Activated CD4-positive, alpha-beta memory T cell treated with anti-CD3 and anti-CD28 coated beads, Interleukin-2, amount 10 ng/mL, durations not matched to agents 7 days and 5 days (primary cell): ENCODE measurements at regions not wholly inside any gene's neighbourhood (a gene's known extent, or its start where the extent isn't known, plus 50 kb on each side); places are given as distances from the start of the nearest gene placed in this dataset.

Source experiments
- CTCF ChIA-PET: fragments of 350-600 bp; sonication (Branson Sonifier 250); formaldehyde crosslinking; loops from one replicate; lab custom pipeline; 2021; ENCODE audit warnings: antibody characterized with exemption, inconsistent platforms; lab: Charles Lee
- POLR2A ChIA-PET: fragments of 350-600 bp; sonication (Branson Sonifier 250); formaldehyde crosslinking; loops from one replicate; lab custom pipeline; 2021; ENCODE audit warnings: antibody characterized with exemption; lab: Charles Lee
- DNase-seq: peaks from one replicate; pipeline ENCODE4 v3.0.0-alpha.2; 2020
- H3K27ac Mint-ChIP-seq: one replicate; pipeline ENCODE4 v1.8.0; 2021; ENCODE audit warnings: mild to moderate bottlenecking, mixed read lengths
- H3K27me3 Mint-ChIP-seq: one replicate; pipeline ENCODE4 v1.8.0; 2021; ENCODE audit warnings: mixed read lengths
- H3K36me3 Mint-ChIP-seq: one replicate; pipeline ENCODE4 v1.8.0; 2021; ENCODE audit warnings: low read depth, mixed read lengths
- H3K4me1 Mint-ChIP-seq: one replicate; pipeline ENCODE4 v1.8.0; 2021; ENCODE audit warnings: mixed read lengths
- H3K4me3 Mint-ChIP-seq: one replicate; pipeline ENCODE4 v1.8.0; 2021; ENCODE audit warnings: mild to moderate bottlenecking, mixed read lengths
- H3K9me3 Mint-ChIP-seq: one replicate; pipeline ENCODE4 v1.8.0; 2021; ENCODE audit warnings: mixed read lengths

DNA sequence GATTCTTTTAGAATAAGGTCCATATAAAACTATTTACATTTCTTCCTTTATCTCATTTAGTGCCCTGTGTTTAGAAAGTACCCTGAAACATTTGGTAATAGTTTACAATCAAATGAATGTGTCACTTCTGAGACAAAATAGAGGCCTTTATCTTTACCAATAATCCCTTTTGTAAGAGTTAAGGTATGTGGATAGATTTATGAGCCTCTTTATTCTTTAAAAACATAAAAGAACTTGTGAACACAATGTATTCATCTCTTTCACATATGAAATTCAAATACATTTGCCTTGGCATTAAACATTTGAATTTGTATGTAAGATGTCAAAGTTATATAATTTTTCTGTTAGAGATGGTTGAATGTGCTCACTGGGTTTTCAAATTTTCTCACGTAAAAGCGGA lies 180.5 kb upstream of the CWC22 start:
- Mint-ChIP-seq H3K27me3 (no peaks in the 10 kb centered on the region), H3K27ac (no peak overlapping the region), H3K4me3 (no peak overlapping the region), H3K36me3 (no peaks in the 10 kb centered on the region), H3K9me3 (no peaks in the 10 kb centered on the region), H3K4me1 (no peaks in the 10 kb centered on the region)
- POLR2A ChIA-PET: no interaction called here
- CTCF ChIA-PET: no interaction called here
- no peak for DNase-seq

GRCh38 chr2:180184506-180184905 lies 177.4 kb upstream of the CWC22 start:
- Mint-ChIP-seq H3K27ac (no peak overlapping the region), H3K36me3 (no peaks in the 10 kb centered on the region), H3K27me3 (no peaks in the 10 kb centered on the region), H3K4me1 (no peaks in the 10 kb centered on the region), H3K4me3 (no peak overlapping the region), H3K9me3 (no peaks in the 10 kb centered on the region)
- CTCF ChIA-PET: no interaction called here
- DNase-seq: no peak
- POLR2A ChIA-PET: no interaction called here

- CTCF ChIA-PET: no interaction called here
- no peak for DNase-seq
- H3K4me1 Mint-ChIP-seq: no peaks in the 10 kb centered on the region
- H3K4me3 Mint-ChIP-seq: no peak overlapping the region
- no peak overlapping the region for H3K27ac Mint-ChIP-seq
- no peaks in the 10 kb centered on the region for H3K9me3 Mint-ChIP-seq
- POLR2A ChIA-PET: no interaction called here
- H3K27me3 Mint-ChIP-seq: no peaks in the 10 kb centered on the region
- H3K36me3 Mint-ChIP-seq: no peaks in the 10 kb centered on the region
Measured at GRCh38 chr2:180180511-180180910, 173.4 kb upstream of the CWC22 start.

DNA sequence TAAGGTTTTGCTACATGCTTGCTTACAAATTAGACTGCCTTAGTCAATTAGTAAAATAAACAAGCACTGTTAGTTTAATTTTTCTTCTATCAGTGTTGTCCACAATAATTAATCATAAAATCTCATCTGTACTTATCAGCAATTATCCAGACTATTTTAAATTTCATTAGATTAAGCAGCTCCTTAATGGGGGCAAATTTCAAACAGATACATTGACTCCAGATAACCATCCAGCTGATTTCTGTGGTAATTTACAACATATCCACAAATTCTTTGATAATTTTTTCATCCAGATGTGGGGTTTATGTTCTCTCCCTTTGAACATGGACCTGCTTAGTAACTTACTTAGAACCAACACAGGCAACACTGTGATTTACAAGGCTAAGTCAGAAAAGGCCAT lies 170.4 kb upstream of the CWC22 start:
- Mint-ChIP-seq H3K4me1 (no peaks in the 10 kb centered on the region), H3K27ac (no peak overlapping the region), H3K36me3 (no peaks in the 10 kb centered on the region), H3K9me3 (no peaks in the 10 kb centered on the region), H3K27me3 (no peaks in the 10 kb centered on the region), H3K4me3 (no peak overlapping the region)
- CTCF ChIA-PET: no interaction called here
- no peak for DNase-seq
- POLR2A ChIA-PET: no interaction called here

- CTCF ChIA-PET: no interaction called here
- Mint-ChIP-seq H3K4me1 (no peaks in the 10 kb centered on the region), H3K27me3 (no peaks in the 10 kb centered on the region), H3K4me3 (no peak overlapping the region), H3K36me3 (no peaks in the 10 kb centered on the region), H3K9me3 (no peaks in the 10 kb centered on the region), H3K27ac (no peak overlapping the region)
- POLR2A ChIA-PET: no interaction called here
- no peak for DNase-seq
Measured at GRCh38 chr2:180175736-180176135, 168.6 kb upstream of the CWC22 start.

DNA sequence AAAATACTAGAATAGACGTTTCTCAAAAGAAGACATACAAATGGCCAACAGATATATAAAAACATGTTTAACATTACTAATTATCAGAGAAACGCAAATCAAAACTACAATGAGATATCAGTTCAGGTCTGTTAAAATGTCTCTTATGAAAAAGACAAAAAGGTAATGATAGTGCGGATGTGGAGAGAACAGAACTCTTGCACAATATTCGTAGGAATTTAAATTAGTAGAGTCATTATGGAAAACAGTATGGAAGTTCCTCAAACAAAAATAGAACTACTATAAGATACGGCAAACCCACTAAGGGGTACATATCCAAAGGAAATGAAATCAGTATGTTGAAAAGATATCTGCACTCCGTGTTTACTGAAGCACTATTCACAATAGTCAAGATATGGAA lies 167.5 kb upstream of the CWC22 start:
- no peaks in the 10 kb centered on the region for H3K27me3 Mint-ChIP-seq

DNA sequence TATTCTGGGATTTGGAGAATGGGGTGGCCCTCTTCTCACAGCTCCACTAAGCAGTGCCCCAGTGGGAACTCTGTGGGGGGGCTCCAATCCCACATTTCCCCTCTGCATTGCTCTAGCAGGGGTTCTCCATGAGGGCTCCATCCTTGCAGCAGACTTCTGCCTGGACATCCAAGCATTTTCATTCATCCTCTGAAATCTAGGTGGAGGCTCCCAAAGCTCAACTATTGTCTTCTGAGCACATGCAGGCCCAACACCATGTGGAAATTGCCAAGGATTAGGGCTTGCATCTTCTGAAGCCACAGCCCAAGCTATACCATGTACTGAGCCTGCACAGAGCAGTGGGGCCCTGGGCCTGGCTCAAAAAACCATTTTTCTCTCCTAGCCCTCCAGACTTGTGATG lies 162.4 kb upstream of the CWC22 start:
- ChIA-PET POLR2A (no interaction called here), CTCF (no interaction called here)
- H3K36me3 Mint-ChIP-seq: no peaks in the 10 kb centered on the region

More for the DNA sequence above, 167.5 kb upstream of the CWC22 start:
- H3K4me1 Mint-ChIP-seq: no peaks in the 10 kb centered on the region
- ChIA-PET POLR2A (no interaction called here), CTCF (no interaction called here)
- no peak for DNase-seq
- no peaks in the 10 kb centered on the region for H3K36me3 Mint-ChIP-seq
- no peak overlapping the region for H3K27ac Mint-ChIP-seq
- H3K9me3 Mint-ChIP-seq: peaks cover 8% of the 10 kb centered on the region
- no peak overlapping the region for H3K4me3 Mint-ChIP-seq

DNA sequence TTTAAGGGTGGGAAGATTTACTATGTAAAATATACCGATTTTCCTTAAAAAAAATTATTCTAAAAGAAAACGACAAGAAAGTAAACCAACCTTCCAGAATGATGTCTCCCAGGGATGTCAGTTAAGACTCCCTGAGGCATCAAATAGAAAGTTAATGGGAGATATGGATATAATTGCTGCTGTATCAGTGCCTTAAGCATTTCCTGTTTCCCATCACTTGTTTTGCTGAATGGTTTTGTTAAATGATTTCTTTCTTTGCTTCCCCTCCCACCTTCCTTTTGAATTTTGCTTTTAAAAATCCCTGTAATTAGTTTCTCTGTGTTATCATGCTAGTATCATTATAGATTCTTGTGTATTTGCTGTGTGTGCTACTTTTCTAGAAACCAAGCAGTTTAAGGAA lies 154.3 kb upstream of the CWC22 start:
- Mint-ChIP-seq H3K36me3 (no peaks in the 10 kb centered on the region), H3K27ac (no peak overlapping the region), H3K4me3 (no peak overlapping the region), H3K4me1 (no peaks in the 10 kb centered on the region), H3K9me3 (no peaks in the 10 kb centered on the region), H3K27me3 (no peaks in the 10 kb centered on the region)
- no peak for DNase-seq
- CTCF ChIA-PET: no interaction called here
- POLR2A ChIA-PET: no interaction called here

More for the DNA sequence above, 162.4 kb upstream of the CWC22 start:
- H3K4me1 Mint-ChIP-seq: no peaks in the 10 kb centered on the region
- no peak for DNase-seq
- H3K27ac Mint-ChIP-seq: no peak overlapping the region
- H3K27me3 Mint-ChIP-seq: no peaks in the 10 kb centered on the region
- no peak overlapping the region for H3K4me3 Mint-ChIP-seq
- peaks cover 17% of the 10 kb centered on the region for H3K9me3 Mint-ChIP-seq

GRCh38 chr2:180159921-180160320 lies 152.8 kb upstream of the CWC22 start:
- ChIA-PET CTCF (no interaction called here), POLR2A (no interaction called here)
- H3K36me3 Mint-ChIP-seq: no peaks in the 10 kb centered on the region
- no peak overlapping the region for H3K27ac Mint-ChIP-seq
- no peaks in the 10 kb centered on the region for H3K4me1 Mint-ChIP-seq
- H3K9me3 Mint-ChIP-seq: no peaks in the 10 kb centered on the region
- DNase-seq: no peak
- no peaks in the 10 kb centered on the region for H3K27me3 Mint-ChIP-seq
- no peak overlapping the region for H3K4me3 Mint-ChIP-seq

DNA sequence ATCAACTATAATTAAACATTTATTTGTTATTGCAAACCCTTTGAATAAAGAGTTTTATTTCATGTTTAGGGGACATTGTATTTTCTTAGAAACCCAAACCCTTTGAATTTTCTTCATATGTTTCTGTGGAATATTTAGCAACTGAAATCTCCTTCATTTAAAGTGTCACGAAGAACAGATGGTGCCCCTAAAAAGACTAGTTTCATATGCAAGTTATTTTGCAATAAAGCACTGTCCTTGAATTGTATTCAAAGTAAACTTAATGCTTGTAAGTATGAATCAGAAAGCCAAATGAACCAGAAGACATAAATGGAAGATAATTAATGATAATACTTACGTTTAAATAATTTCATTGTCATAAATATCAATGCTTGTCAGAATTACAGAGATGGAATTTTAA lies 151.9 kb upstream of the CWC22 start:
- ChIA-PET CTCF (no interaction called here), POLR2A (no interaction called here)
- no peak overlapping the region for H3K27ac Mint-ChIP-seq
- H3K36me3 Mint-ChIP-seq: no peaks in the 10 kb centered on the region
- DNase-seq: no peak
- no peak overlapping the region for H3K4me3 Mint-ChIP-seq
- H3K27me3 Mint-ChIP-seq: no peaks in the 10 kb centered on the region
- no peaks in the 10 kb centered on the region for H3K4me1 Mint-ChIP-seq
- no peaks in the 10 kb centered on the region for H3K9me3 Mint-ChIP-seq

GRCh38 chr2:180156651-180157050 lies 149.6 kb upstream of the CWC22 start:
- Mint-ChIP-seq H3K27ac (no peak overlapping the region), H3K36me3 (no peaks in the 10 kb centered on the region), H3K4me1 (no peaks in the 10 kb centered on the region), H3K4me3 (no peak overlapping the region), H3K9me3 (no peaks in the 10 kb centered on the region), H3K27me3 (no peaks in the 10 kb centered on the region)
- CTCF ChIA-PET: no interaction called here
- POLR2A ChIA-PET: no interaction called here
- DNase-seq: no peak

- H3K4me3 Mint-ChIP-seq: no peak overlapping the region
- H3K4me1 Mint-ChIP-seq: no peaks in the 10 kb centered on the region
- H3K27ac Mint-ChIP-seq: no peak overlapping the region
- no peaks in the 10 kb centered on the region for H3K36me3 Mint-ChIP-seq
- POLR2A ChIA-PET: no interaction called here
- CTCF ChIA-PET: no interaction called here
- no peaks in the 10 kb centered on the region for H3K27me3 Mint-ChIP-seq
- H3K9me3 Mint-ChIP-seq: no peaks in the 10 kb centered on the region
- no peak for DNase-seq
Measured at GRCh38 chr2:180150606-180151005, 143.5 kb upstream of the CWC22 start.

DNA sequence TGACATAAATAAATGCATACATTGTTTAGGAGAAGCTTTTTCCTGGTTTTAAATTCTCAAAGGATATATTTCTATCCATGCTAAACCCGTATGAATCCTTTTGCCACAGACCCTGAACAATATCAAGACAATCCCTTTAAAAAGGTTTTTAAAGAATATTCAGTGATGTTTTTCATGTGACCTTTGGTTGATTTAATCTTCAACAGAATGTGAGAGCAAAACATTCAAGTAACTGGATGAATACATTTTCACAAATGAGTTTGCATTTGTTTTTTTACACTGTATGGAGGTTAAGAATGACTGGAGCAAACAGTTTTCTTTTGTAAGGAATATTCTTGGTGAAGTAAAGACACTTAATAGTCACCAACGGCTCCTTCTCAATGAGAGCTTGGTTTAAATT lies 139.4 kb upstream of the CWC22 start:
- no peaks in the 10 kb centered on the region for H3K27me3 Mint-ChIP-seq
- no peak overlapping the region for H3K4me3 Mint-ChIP-seq
- H3K9me3 Mint-ChIP-seq: no peaks in the 10 kb centered on the region
- H3K4me1 Mint-ChIP-seq: no peaks in the 10 kb centered on the region
- H3K27ac Mint-ChIP-seq: no peak overlapping the region
- H3K36me3 Mint-ChIP-seq: no peaks in the 10 kb centered on the region
- DNase-seq: no peak
- POLR2A ChIA-PET: no interaction called here
- CTCF ChIA-PET: no interaction called here

DNA sequence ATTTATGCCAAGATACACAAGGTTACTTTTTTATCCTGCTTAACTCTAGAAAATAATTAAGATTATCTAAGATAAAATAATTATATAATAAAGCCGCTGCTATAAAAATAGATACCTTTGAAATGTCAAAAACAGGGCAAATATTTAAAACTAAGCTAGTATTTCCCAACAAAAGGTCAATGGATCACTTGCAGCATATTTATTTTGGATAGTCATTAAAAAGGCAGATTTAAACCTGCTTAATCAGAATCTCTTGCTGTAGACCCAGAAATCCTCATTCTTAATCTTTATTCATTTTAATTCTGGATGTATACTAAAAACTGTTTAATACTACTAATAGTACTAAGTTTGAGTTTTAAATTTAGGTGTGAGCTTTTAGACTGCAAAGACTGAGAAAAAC lies 139.0 kb upstream of the CWC22 start:
- ChIA-PET POLR2A (no interaction called here), CTCF (no interaction called here)
- no peak overlapping the region for H3K4me3 Mint-ChIP-seq
- DNase-seq: no peak
- no peaks in the 10 kb centered on the region for H3K9me3 Mint-ChIP-seq
- no peaks in the 10 kb centered on the region for H3K36me3 Mint-ChIP-seq
- H3K27me3 Mint-ChIP-seq: no peaks in the 10 kb centered on the region
- no peaks in the 10 kb centered on the region for H3K4me1 Mint-ChIP-seq
- no peak overlapping the region for H3K27ac Mint-ChIP-seq

DNA sequence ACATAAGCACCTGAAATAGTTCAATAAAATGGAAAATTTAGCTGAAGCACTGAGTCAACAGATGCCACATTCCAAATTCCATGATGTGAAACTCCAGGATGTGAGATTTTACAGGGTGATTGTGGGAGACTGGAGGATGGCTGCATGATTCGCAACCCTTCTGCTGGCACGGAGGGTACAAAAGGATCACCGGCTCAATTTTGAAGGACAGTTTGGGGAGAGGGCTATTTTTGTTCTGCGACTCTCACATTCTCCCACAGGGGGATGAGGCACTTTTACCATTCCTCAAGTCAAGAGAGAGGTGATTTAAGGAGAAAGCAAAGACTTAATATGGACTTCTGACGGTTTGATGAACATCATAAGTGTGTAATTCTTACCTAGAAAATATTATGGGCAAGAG lies 138.1 kb upstream of the CWC22 start:
- Mint-ChIP-seq H3K27ac (no peak overlapping the region), H3K4me1 (no peaks in the 10 kb centered on the region), H3K4me3 (no peak overlapping the region), H3K9me3 (no peaks in the 10 kb centered on the region), H3K27me3 (no peaks in the 10 kb centered on the region), H3K36me3 (no peaks in the 10 kb centered on the region)
- POLR2A ChIA-PET: no interaction called here
- no peak for DNase-seq
- CTCF ChIA-PET: no interaction called here
